ENCODE measurements at regions not wholly inside any gene's neighbourhood (a gene's known extent, or its start where the extent isn't known, plus 50 kb on each side); places are given as distances from the start of the nearest gene placed in this dataset.
"Not testable (repeated sequence)": the region's sequence is repeated elsewhere in the genome, so short reads cannot be mapped to it uniquely, and the experiment has no call there.

DNA sequence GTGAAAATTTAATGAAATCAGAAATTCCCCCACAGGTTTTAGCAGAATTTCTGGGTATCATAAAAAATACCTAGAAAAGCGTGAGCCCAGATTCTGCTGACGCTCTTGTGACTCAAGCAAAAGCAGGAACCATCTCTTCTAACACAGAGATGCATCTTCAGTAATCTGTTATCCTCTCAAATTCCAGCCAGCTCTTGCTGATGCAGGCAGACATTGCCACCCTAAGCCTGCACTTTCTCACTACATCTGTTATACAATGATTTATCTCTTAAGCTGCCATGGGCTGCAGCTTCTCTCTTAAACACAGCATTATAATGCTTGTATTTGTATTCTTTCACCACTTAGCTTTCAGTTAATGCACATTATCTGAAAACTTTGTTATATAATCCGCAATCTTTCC is 113.0 kb upstream of the RGS1 start:
- H3K36me3 ChIP-seq = no peaks in the 10 kb centered on the region
- no peaks in the 10 kb centered on the region for H3K9me3 ChIP-seq
- TF ChIP-seq, protein P1, sequence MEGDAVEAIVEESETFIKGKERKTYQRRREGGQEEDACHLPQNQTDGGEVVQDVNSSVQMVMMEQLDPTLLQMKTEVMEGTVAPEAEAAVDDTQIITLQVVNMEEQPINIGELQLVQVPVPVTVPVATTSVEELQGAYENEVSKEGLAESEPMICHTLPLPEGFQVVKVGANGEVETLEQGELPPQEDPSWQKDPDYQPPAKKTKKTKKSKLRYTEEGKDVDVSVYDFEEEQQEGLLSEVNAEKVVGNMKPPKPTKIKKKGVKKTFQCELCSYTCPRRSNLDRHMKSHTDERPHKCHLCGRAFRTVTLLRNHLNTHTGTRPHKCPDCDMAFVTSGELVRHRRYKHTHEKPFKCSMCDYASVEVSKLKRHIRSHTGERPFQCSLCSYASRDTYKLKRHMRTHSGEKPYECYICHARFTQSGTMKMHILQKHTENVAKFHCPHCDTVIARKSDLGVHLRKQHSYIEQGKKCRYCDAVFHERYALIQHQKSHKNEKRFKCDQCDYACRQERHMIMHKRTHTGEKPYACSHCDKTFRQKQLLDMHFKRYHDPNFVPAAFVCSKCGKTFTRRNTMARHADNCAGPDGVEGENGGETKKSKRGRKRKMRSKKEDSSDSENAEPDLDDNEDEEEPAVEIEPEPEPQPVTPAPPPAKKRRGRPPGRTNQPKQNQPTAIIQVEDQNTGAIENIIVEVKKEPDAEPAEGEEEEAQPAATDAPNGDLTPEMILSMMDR (IDR thresholded peaks at IDR 0.05) = no peak
- no peak for TF ChIP-seq POLR2A (IDR thresholded peaks at IDR 0.05)
- H3K4me1 ChIP-seq = no peaks in the 10 kb centered on the region
- no peak overlapping the region for H3K27ac ChIP-seq
- no peaks in the 10 kb centered on the region for H3K27me3 ChIP-seq
- intact Hi-C loops (cut with DNase I) = no loop called here
- no peak overlapping the region for H3K4me3 ChIP-seq (replicated peaks in 1 of 3)
- WGBS, 2 donors = 88 to 89% methylated on average over 3 of the region's 3 CpGs
- no peak for DNase-seq

DNA sequence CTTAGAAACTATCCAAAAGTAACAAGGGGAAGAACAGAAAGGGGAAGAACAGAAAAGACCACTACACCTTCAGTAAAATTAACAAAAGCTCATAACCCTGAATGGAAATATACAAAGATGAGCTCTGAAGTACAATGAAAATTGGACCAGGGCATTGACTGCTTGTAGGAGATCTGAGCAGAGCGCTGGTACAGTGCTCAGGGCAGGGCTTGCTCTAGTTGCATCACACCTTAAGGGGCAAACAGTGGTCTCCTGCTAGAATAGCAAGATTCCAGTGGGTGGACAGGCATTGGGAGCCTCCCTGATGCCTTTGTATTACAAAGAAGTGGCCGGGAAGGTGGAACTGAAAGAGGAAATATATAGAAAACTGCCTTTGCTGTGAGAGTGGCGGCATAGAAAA is 111.9 kb upstream of the RGS1 start:
- H3K4me1 ChIP-seq = no peaks in the 10 kb centered on the region
- no peaks in the 10 kb centered on the region for H3K36me3 ChIP-seq
- H3K27me3 ChIP-seq = no peaks in the 10 kb centered on the region
- H3K9me3 ChIP-seq = no peaks in the 10 kb centered on the region
- intact Hi-C loops (cut with DNase I) = no loop called here
- no peak for DNase-seq
- 85 to 87% methylated on average over 3 of the region's 3 CpGs for WGBS, 2 donors
- no peak overlapping the region for H3K4me3 ChIP-seq (replicated peaks in 1 of 3)
- TF ChIP-seq, protein P1 (IDR thresholded peaks at IDR 0.05) = no peak
- no peak for TF ChIP-seq POLR2A (IDR thresholded peaks at IDR 0.05)
- H3K27ac ChIP-seq = no peak overlapping the region

DNA sequence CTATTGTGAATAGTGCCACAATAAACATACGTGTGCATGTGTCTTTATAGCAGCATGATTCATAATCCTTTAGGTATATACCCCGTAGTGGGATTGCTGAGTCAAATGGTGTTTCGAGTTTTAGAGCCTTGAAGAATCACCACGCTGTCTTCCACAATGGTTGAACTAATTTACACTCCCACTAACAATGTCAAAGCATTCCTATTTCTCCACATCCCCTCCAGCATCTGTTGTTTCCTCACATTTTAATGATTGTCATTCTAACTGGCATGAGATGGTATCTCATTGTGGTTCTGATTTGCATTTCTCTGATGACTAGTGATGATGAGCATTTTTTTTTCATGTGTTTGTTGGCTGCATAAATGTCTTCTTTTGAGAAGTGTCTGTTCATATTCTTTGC is 110.4 kb upstream of the RGS1 start:
- 95% methylated on average over 4 of the region's 4 CpGs for WGBS, 2 donors

DNA sequence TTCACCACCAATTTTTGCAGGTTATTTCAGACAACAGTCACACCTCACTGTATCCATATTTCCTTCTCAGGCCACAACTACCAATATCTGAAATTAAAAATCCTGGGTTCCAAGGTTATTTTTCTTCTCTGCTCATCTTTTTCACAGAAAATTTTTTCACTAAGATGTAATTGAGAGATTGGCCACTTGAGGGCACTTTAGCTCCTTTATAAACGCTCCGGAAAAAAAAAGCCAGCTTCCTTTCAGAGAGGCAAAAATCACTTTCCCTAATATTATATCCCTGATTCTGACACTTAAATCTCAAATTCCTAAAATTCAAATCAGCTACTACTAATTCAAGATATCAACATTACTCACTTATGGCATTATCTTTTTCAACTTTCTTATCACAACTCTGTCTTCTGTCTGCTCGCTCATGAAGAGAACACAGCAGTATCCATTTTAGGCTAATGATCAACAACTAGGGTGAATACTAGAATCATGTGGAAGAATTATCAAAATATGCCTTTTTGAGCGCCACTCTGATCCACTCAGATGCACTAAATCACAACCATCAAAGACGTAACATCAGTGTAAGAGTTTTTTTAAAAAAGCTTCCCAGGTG is 101.4 kb upstream of the RGS1 start:
- WGBS, 2 donors = 35 to 37% methylated on average over 5 of the region's 5 CpGs
- Histone ChIP-seq H3K27ac (no peak overlapping the region), H3K9me3 (no peaks in the 10 kb centered on the region), H3K4me3 (replicated peaks in 1 of 3) (no peak overlapping the region), H3K4me1 (no peaks in the 10 kb centered on the region), H3K27me3 (no peaks in the 10 kb centered on the region), H3K36me3 (no peaks in the 10 kb centered on the region)
- intact Hi-C loops (cut with DNase I) = loop anchor here (10.0 kb wide), 1 partner anchor 551 kb away; no protein-coding TSS in a partner anchor
- DNase-seq = no peak
- TF ChIP-seq POLR2A (IDR thresholded peaks at IDR 0.05) = no peak
- TF ChIP-seq, protein P1 (IDR thresholded peaks at IDR 0.05) = peak; percentile 16 to 70 (median 52)

More for the DNA sequence above, 110.4 kb upstream of the RGS1 start:
- H3K4me3 ChIP-seq (replicated peaks in 1 of 3); intact Hi-C loops (cut with DNase I); H3K27me3 ChIP-seq; H3K27ac ChIP-seq; H3K36me3 ChIP-seq; H3K4me1 ChIP-seq; DNase-seq; H3K9me3 ChIP-seq: not testable (repeated sequence)

DNA sequence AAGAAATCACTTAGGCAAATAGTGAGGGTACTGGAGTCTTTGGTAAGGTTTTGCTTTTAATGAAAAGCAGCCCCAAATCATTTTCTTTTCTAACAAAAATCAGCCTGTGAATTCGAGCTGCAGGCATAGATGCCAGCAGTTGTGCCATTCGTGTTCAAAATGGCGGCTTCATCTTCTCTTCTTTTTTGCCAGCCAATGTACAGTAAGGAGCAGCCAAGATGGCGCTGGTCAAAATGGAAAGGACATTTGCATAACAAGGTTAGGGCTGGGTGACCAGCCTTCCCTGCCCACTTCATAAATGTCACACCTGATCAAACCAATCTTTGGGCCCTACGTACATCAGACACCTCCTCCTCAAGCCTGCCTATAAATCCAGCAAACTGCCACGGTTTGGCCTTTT is 100.2 kb upstream of the RGS1 start:
- H3K4me1 ChIP-seq = no peaks in the 10 kb centered on the region
- no peaks in the 10 kb centered on the region for H3K36me3 ChIP-seq
- H3K27me3 ChIP-seq = no peaks in the 10 kb centered on the region
- H3K4me3 ChIP-seq (replicated peaks in 1 of 3) = no peak overlapping the region
- H3K27ac ChIP-seq = no peak overlapping the region
- no peaks in the 10 kb centered on the region for H3K9me3 ChIP-seq
- TF ChIP-seq, protein P1 (IDR thresholded peaks at IDR 0.05) = no peak
- no peak for TF ChIP-seq POLR2A (IDR thresholded peaks at IDR 0.05)
- intact Hi-C loops (cut with DNase I) = loop anchor here (10.0 kb wide), 1 partner anchor 549 kb away; no protein-coding TSS in a partner anchor
- 92 to 93% methylated on average over 6 of the region's 6 CpGs for WGBS, 2 donors
- no peak for DNase-seq
